Mesothelial cell of epicardium (in vitro differentiated cells): ENCODE measurements at regions not wholly inside any gene's neighbourhood (a gene's known extent, or its start where the extent isn't known, plus 50 kb on each side); places are given as distances from the start of the nearest gene placed in this dataset.

Source experiments
- DNase-seq, 2 experiments: peaks; one replicate each; pipeline ENCODE4 v3.0.0; 2021; ENCODE audit warnings: low spot score in 2 of 2; ENCODE audit not compliant: unreplicated experiment in 2 of 2
- H3K27ac Mint-ChIP-seq: 2 replicates; pipeline ENCODE4 v1.8.0; 2021; ENCODE audit warnings: mixed read lengths
- H3K27me3 Mint-ChIP-seq: 2 replicates; pipeline ENCODE4 v1.8.0; 2021; ENCODE audit warnings: low read depth, mixed read lengths
- H3K36me3 Mint-ChIP-seq: 2 replicates; pipeline ENCODE4 v1.8.0; 2021; ENCODE audit warnings: mixed read lengths
- H3K4me1 Mint-ChIP-seq: 2 replicates; pipeline ENCODE4 v1.8.0; 2021; ENCODE audit warnings: mixed read lengths
- H3K4me3 Mint-ChIP-seq: 2 replicates; pipeline ENCODE4 v1.8.0; 2021; ENCODE audit warnings: mild to moderate bottlenecking, moderate library complexity, mixed read lengths
- H3K9me3 Mint-ChIP-seq: 2 replicates; pipeline ENCODE4 v1.8.0; 2021; ENCODE audit warnings: mixed read lengths
- TF ChIP-seq, protein P1 (sequence below): fragments of 200-600 bp; sonication (generic); IDR thresholded peaks from one replicate; pipeline ENCODE4 v1.5.0; 2021; ENCODE audit warnings: antibody characterized with exemption; ENCODE audit not compliant: unreplicated experiment

DNA sequence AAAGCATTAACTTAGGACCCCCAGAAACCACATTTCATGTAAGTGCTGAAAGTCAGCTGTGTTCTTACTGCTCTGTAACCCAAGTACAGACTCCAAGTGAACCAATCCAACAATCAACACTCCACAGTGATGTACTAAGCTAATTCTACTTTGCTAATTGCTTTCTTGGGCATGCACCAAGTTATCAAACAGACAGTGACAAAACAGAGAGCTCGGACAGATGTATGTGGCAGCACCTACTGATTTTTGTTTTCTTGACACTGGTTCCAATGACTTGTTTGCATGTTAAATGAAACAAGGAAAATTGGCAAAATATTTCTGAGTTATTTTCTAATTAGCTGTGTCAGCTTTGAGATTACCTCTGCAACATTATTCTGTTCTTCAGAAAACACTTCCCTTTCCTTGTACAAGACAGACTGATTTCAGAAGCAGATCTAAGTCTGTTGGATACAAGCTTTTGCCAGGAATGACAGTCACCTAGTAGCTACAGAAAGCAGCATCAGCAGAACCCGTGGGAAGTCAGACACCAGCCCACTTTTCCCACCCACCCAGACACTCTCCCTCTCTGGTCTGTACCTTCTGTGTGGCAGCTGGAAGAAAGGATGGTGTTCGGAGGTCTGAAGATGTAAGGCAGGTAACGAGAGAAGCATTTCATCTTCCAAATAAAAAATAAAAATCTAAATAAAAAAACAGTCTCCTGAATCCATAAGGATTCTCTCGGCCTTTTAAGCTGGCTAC is 176.7 kb upstream of the PPP2R2B start:
- no peak for DNase-seq
- Mint-ChIP-seq H3K4me1 (peaks cover 19% of the 10 kb centered on the region), H3K36me3 (no peaks in the 10 kb centered on the region), H3K27ac (no peak overlapping the region), H3K4me3 (no peak overlapping the region), H3K9me3 (no peaks in the 10 kb centered on the region), H3K27me3 (no peaks in the 10 kb centered on the region)
- TF ChIP-seq, protein P1, sequence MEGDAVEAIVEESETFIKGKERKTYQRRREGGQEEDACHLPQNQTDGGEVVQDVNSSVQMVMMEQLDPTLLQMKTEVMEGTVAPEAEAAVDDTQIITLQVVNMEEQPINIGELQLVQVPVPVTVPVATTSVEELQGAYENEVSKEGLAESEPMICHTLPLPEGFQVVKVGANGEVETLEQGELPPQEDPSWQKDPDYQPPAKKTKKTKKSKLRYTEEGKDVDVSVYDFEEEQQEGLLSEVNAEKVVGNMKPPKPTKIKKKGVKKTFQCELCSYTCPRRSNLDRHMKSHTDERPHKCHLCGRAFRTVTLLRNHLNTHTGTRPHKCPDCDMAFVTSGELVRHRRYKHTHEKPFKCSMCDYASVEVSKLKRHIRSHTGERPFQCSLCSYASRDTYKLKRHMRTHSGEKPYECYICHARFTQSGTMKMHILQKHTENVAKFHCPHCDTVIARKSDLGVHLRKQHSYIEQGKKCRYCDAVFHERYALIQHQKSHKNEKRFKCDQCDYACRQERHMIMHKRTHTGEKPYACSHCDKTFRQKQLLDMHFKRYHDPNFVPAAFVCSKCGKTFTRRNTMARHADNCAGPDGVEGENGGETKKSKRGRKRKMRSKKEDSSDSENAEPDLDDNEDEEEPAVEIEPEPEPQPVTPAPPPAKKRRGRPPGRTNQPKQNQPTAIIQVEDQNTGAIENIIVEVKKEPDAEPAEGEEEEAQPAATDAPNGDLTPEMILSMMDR = no peak

DNA sequence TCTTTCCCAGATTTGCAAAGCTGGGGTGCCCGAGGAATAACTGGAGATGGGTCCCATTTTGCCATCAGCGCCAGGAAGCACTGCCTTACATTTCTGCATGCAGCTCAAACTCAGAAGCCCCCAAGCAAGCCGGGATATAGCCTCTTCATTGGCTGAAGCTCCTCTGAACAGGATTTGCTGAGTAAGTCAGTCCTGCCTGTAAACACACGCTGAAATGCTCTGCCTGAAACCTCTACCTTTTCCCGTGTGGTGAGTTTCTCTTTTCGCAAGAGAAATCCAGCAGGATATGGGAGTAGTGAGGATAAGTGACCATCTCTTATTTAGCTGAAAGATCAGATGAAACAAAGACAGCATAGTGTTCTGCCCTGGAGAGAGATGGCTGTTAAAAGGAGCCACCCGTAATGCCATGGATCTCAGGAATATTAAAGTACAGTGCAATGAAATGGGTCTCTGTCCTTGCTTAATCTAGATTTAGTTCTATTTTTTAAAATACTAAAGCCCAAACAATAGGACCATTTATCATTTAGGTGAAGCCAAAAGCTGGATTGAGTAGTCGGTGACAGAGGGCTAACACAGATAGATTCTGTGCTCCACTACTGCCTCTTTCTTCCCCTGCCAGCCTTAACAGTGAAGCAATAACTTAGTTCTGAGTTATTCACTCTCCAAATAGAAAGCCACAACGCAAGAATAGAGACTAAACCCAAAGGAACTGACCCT is 177.5 kb upstream of the PPP2R2B start:
- no peak overlapping the region for H3K4me3 Mint-ChIP-seq
- no peaks in the 10 kb centered on the region for H3K36me3 Mint-ChIP-seq
- H3K27ac Mint-ChIP-seq = peak overlapping the region; percentile 62
- no peak for DNase-seq
- H3K4me1 Mint-ChIP-seq = peaks cover 19% of the 10 kb centered on the region
- no peaks in the 10 kb centered on the region for H3K27me3 Mint-ChIP-seq
- TF ChIP-seq, protein P1 = no peak
- H3K9me3 Mint-ChIP-seq = no peaks in the 10 kb centered on the region

DNA sequence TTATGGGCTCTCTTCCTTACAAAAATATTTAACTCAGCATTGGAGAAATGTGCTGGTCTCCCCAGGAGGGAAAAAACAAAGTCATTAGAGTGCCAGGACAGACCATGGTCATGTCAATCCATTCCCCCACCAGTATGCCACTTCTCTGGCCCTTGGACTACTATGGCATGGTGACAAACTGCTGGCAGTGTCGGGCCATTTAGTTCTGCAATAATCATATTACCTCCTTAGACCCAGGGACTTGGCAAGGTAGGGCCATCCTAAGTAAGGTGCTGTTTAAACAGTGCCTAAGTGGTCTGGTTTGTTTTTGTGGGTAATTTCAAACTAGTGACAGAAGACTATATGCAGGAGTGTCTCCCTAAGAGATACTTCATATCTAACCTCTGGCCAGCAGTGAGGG is 177.8 kb upstream of the STK32A start:
- Mint-ChIP-seq H3K27me3 (no peaks in the 10 kb centered on the region), H3K36me3 (no peaks in the 10 kb centered on the region), H3K4me3 (no peak overlapping the region), H3K9me3 (no peaks in the 10 kb centered on the region), H3K27ac (no peak overlapping the region), H3K4me1 (peaks cover 26% of the 10 kb centered on the region)
- TF ChIP-seq, protein P1 = no peak
- DNase-seq = no peak

DNA sequence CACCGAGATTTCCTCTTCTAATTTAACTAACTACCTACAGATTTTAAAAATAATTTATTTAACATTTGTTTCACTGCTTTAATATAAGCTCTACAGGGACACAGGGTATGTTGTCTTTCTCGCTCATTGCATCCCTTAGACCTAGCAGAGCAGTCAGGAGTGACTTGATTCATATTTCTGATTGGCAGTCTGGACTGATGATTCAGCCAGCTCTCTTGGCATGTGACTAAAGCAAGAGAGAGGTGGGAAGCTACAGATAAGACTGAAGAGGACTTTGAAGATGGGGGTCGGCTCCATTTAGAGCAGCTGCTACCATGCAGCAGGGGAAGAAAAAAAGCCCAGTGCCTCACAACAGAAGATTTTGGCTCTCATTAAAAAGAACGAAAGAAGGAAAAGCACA is 173.4 kb upstream of the STK32A start:
- DNase-seq = no peak
- Mint-ChIP-seq H3K27me3 (no peaks in the 10 kb centered on the region), H3K4me1 (peaks cover 43% of the 10 kb centered on the region), H3K36me3 (no peaks in the 10 kb centered on the region), H3K9me3 (no peaks in the 10 kb centered on the region), H3K27ac (peak overlapping the region; percentile 3), H3K4me3 (no peak overlapping the region)
- TF ChIP-seq, protein P1 = no peak

DNA sequence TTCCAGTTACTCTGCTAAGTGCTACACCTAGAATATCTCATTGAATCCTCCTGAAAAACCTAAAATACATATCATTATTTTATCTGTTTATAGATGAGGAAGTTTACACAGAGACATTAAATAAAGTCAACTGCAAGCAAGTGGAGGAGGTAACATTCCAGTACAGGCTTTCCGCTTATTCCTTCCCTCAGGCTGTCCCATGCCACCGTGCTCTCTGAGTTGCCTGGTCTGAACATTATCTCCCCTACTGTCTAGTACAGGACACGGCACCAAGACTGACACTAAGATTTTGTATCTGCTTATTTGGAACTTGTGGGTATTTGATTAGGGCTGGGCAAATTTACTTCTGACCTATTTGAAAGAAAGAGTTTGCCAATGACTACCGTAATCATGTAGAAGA is 172.4 kb upstream of the STK32A start:
- Mint-ChIP-seq H3K9me3 (peaks cover 4% of the 10 kb centered on the region), H3K27ac (no peak overlapping the region), H3K4me1 (peaks cover 41% of the 10 kb centered on the region), H3K27me3 (no peaks in the 10 kb centered on the region), H3K36me3 (no peaks in the 10 kb centered on the region), H3K4me3 (no peak overlapping the region)
- DNase-seq = no peak
- TF ChIP-seq, protein P1 = no peak
